HepG2 (cell line): ENCODE measurements at regions not wholly inside any gene's neighbourhood (a gene's known extent, or its start where the extent isn't known, plus 50 kb on each side); places are given as distances from the start of the nearest gene placed in this dataset.

ENCODE experiments used
- ATAC-seq: fragments of 200-7000 bp; cut with Tn5 transposase; 3 replicates; pipeline ENCODE4 v1.9.1; 2020; ENCODE audit warnings: mild to moderate bottlenecking, moderate library complexity
- BruUV-seq: library from RNA; stranded (reverse); fragments of 400-500 nt; replicated peaks from 2 replicates; lab custom pipeline; 2021; lab: Mats Ljungman, UMichigan
- CTCF ChIA-PET: fragments of 300-600 bp; formaldehyde crosslinking; extraction: SDS; loops from one replicate; lab custom pipeline; 2021; ENCODE audit warnings: low total read pairs, inconsistent platforms, low intra/inter-chr PET ratio; lab: Yijun Ruan, JAX
- POLR2A ChIA-PET: fragments of 350-600 bp; sonication (Branson Sonifier 250); formaldehyde crosslinking; loops from one replicate; lab custom pipeline; 2020; ENCODE audit warnings: antibody characterized with exemption, inconsistent platforms; lab: Yijun Ruan, JAX
- DNase-seq: peaks from one replicate; pipeline ENCODE4 v3.0.0-alpha.2; 2015; ENCODE audit warnings: low spot score
- FAIRE-seq: peaks from 3 replicates; lab custom pipeline; 2011; peaks lifted over from hg19 to GRCh38; lab: Jason Lieb, UNC
- H2AFZ ChIP-seq: one replicate; pipeline ENCODE4 v1.6.1; 2011; ENCODE audit warnings: low read length, inconsistent platforms
- H3K27ac ChIP-seq: fragments of 300-600 bp; 3 replicates; pipeline ENCODE4 v1.8.0; 2011; ENCODE audit warnings: mixed run types, mild to moderate bottlenecking, mixed read lengths, low read length, inconsistent platforms; ENCODE audit not compliant: insufficient read depth; ENCODE audit errors: extremely low read length
- H3K27me3 ChIP-seq, 2 experiments: fragments of 200-600 bp in 1 of 2; 2 replicates in 1 of 2; 3 replicates in 1 of 2; pipeline versions ENCODE4 v1.6.0 to v1.8.0; 2011; ENCODE audit warnings: low read length in 2 of 2, mild to moderate bottlenecking in 2 of 2, moderate library complexity in 2 of 2, inconsistent platforms in 1 of 2; ENCODE audit not compliant: insufficient read depth in 2 of 2, control insufficient read depth in 1 of 2
- H3K36me3 ChIP-seq, 2 experiments: fragments of 200-600 bp in 1 of 2; replicated peaks in 1 of 2; 2 replicates in 1 of 2; 3 replicates in 1 of 2; pipeline versions ENCODE4 v1.5.1 to v1.8.0; 2011; ENCODE audit warnings: low read length in 2 of 2, inconsistent platforms in 1 of 2; ENCODE audit not compliant: insufficient read depth in 2 of 2, control insufficient read depth in 1 of 2
- H3K4me1 ChIP-seq: 2 replicates; pipeline ENCODE4 v1.5.1; 2012; ENCODE audit warnings: low read length, inconsistent platforms; ENCODE audit not compliant: insufficient read depth
- H3K4me2 ChIP-seq: 2 replicates; pipeline ENCODE4 v1.6.0; 2011; ENCODE audit warnings: low read depth, low read length, inconsistent platforms
- H3K4me3 ChIP-seq, 3 experiments: fragments of 200-600 bp in 1 of 3; sonication (generic), shearing (Covaris generic) in 1 of 3; replicated peaks in 1 of 3; 2 replicates each; pipeline ENCODE4 v1.5.1; 2011 to 2016; ENCODE audit warnings: low read length in 3 of 3, inconsistent platforms in 2 of 3, low read depth in 2 of 3, mild to moderate bottlenecking in 2 of 3, control low read depth in 1 of 3, mixed read lengths in 1 of 3; ENCODE audit not compliant: insufficient read depth in 1 of 3
- H3K79me2 ChIP-seq: one replicate; pipeline ENCODE4 v1.6.1; 2011; ENCODE audit warnings: low read length, inconsistent platforms; ENCODE audit not compliant: insufficient read depth
- H3K9ac ChIP-seq: 2 replicates; pipeline ENCODE4 v1.6.0; 2011; ENCODE audit warnings: mild to moderate bottlenecking, low read depth, low read length, inconsistent platforms; ENCODE audit not compliant: insufficient read depth
- H3K9me3 ChIP-seq: 2 replicates; pipeline ENCODE4 v1.5.1; 2012; ENCODE audit warnings: mild to moderate bottlenecking, low read length
- H4K20me1 ChIP-seq: 2 replicates; pipeline ENCODE4 v1.6.0; 2011; ENCODE audit warnings: inconsistent platforms, mild to moderate bottlenecking, low read length, moderate library complexity; ENCODE audit not compliant: insufficient read depth
- ARHGAP35 ChIP-seq: sonication (generic); formaldehyde crosslinking; IDR thresholded peaks from 2 replicates; pipeline ENCODE4 v1.9.0; 2022; ENCODE audit warnings: mild to moderate bottlenecking, inconsistent platforms, moderate library complexity, missing genetic modification reagents, borderline replicate concordance
- KMT2A ChIP-seq: sonication (generic); formaldehyde crosslinking; IDR thresholded peaks from 2 replicates; pipeline ENCODE4 v1.4.0; 2020; ENCODE audit warnings: missing genetic modification reagents
- LCORL ChIP-seq, 2 experiments: fragments of 450-650 bp in 1 of 2; sonication (generic) in 1 of 2; formaldehyde crosslinking in 1 of 2; IDR thresholded peaks; 2 replicates each; pipeline versions ENCODE4 v1.5.0 to v1.6.1; 2017 to 2020; ENCODE audit warnings: antibody characterized with exemption in 1 of 2, missing genetic modification reagents in 1 of 2
- RBAK ChIP-seq: sonication (generic); formaldehyde crosslinking; IDR thresholded peaks from 2 replicates; pipeline ENCODE4 v1.5.1; 2020; ENCODE audit warnings: mild to moderate bottlenecking, missing genetic modification reagents
- RFXAP ChIP-seq: sonication (generic); formaldehyde crosslinking; IDR thresholded peaks from 2 replicates; pipeline ENCODE4 v1.4.0; 2020; ENCODE audit warnings: missing genetic modification reagents, borderline replicate concordance
- WGBS: methylation state at CpG from one replicate; pipeline ENCODE4 v1.1.6; 2017; ENCODE audit warnings: low lambda C conversion rate; 5-methylcytosine and 5-hydroxymethylcytosine counted together
- in situ Hi-C: cut with HindIII; loops from 2 replicates; pipeline ENCODE4 v1.10.0; 2017; ENCODE audit warnings: low pct_unique_long_range_greater_than_20kb; ENCODE audit not compliant: extremely low pct_ligation_motif_present
- intact Hi-C: fragments of 100-400 bp; cut with micrococcal nuclease; formaldehyde crosslinking; loops from one replicate; pipeline ENCODE4 v1.10.0; 2022; ENCODE audit not compliant: unreplicated experiment
- TF ChIP-seq, protein P1 (sequence below): sonication (generic); formaldehyde crosslinking; IDR thresholded peaks from 2 replicates; pipeline ENCODE4 v1.4.0; 2020; ENCODE audit warnings: mild to moderate bottlenecking, missing genetic modification reagents
- TF ChIP-seq, protein P2 (sequence below): sonication (generic); formaldehyde crosslinking; conservative IDR thresholded peaks from 2 replicates; pipeline ENCODE4 v1.8.0; 2022; ENCODE audit warnings: low read depth, missing genetic modification reagents
- TF ChIP-seq, protein P3 (sequence below): sonication (generic); formaldehyde crosslinking; IDR thresholded peaks from 2 replicates; pipeline ENCODE4 v1.4.0; 2020; ENCODE audit warnings: missing genetic modification reagents, borderline replicate concordance
- TF ChIP-seq, protein P4 (sequence below): sonication (generic); formaldehyde crosslinking; conservative IDR thresholded peaks from 2 replicates; pipeline ENCODE4 v1.4.0; 2020; ENCODE audit warnings: missing genetic modification reagents

DNA sequence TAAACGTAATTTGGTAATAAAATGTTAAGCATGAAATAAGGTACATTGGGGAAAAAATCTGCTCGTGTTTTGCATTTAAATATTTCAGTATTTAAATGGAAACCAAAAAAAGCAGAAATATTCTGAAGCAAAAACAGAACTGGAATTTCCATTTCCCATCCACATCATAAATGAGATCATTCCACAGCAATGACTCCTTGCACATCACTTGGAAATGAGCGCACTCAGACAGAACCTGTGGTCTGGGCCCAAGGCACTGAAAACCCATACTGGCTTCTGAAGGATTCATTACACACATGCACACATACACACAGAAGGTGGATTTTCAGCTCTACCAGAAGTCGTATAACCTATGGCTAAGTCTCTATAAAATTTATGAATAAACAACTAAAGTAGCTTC, 174.8 kb downstream of the IBTK start (continued):
- TF ChIP-seq, protein P1, sequence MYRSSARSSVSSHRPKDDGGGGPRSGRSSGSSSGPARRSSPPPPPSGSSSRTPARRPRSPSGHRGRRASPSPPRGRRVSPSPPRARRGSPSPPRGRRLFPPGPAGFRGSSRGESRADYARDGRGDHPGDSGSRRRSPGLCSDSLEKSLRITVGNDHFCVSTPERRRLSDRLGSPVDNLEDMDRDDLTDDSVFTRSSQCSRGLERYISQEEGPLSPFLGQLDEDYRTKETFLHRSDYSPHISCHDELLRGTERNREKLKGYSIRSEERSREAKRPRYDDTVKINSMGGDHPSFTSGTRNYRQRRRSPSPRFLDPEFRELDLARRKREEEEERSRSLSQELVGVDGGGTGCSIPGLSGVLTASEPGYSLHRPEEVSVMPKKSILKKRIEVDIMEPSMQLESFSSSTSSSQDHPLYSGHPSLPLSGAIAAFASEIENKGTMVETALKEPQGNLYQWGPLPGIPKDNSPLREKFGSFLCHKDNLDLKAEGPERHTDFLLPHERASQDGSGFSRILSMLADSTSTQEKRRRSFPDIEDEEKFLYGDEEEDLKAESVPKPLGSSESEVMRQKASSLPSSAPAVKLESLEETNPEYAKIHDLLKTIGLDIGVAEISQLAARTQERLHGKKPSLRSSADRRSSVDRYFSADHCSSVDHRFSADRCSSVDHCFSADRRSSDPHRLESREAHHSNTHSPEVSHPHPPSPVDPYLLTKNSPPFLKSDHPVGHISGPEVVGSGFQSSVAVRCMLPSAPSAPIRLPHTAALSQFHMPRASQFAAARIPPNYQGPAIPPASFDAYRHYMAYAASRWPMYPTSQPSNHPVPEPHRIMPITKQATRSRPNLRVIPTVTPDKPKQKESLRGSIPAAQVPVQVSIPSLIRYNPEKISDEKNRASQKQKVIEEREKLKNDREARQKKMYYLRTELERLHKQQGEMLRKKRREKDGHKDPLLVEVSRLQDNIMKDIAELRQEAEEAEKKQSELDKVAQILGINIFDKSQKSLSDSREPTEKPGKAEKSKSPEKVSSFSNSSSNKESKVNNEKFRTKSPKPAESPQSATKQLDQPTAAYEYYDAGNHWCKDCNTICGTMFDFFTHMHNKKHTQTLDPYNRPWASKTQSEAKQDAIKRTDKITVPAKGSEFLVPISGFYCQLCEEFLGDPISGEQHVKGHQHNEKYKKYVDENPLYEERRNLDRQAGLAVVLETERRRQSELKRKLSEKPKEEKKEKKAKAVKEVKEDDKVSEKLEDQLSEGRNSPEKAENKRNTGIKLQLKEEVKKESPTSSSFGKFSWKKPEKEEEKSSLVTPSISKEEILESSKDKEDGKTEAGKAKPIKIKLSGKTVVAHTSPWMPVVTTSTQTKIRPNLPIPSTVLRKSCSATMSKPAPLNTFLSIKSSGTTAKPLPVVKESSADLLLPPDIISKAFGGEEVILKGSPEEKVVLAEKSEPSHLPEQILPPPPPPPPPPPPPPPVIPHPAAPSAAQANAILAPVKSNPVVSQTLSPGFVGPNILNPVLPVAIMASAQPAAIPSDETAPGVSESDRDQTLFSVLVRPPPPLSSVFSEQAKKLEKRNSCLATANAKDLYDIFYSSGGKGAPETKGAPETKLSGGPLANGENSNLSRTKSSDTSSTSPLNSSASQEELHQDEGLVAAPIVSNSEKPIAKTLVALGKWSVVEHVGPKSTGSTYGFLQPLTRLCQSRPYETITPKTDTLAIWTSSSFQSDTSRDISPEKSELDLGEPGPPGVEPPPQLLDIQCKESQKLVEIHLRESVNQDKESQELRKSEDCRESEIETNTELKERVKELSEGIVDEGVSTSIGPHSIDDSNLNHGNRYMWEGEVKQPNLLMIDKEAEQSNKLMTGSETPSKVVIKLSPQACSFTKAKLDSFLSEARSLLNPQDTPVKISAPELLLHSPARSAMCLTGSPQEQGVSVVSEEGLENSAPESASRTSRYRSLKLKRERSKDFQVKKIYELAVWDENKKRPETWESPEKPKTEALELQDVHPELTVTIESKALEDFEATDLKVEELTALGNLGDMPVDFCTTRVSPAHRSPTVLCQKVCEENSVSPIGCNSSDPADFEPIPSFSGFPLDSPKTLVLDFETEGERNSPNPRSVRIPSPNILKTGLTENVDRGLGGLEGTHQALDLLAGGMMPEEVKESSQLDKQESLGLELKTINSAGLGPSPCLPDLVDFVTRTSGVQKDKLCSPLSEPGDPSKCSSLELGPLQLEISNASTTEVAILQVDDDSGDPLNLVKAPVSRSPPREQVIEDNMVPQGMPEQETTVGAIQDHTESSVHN (CRISPR knock-in tag), result no peak
- TF ChIP-seq LCORL (IDR thresholded peaks at IDR 0.05) (no peak), LCORL (CRISPR knock-in tag; IDR thresholded peaks at IDR 0.05) (no peak)

DNA sequence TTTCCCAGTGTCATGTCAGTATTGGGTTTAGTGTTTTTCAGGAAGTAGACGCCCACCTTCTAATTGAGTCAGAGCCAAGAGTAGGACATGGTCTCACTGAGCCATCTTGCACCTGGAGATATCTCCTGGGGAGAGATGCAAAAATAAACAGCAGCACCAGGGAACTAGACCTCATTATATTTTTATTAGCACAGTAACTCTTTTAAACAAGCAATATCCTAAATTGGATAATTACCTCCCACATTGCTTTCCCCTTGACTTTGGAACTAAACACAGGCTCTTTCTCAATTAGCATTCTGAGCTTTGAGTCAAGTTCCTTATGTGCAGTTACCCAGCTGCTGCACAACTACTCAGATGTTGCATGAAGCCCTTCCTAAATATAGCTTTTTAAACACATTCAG, 175.4 kb downstream of the IBTK start:
- 88% methylated on average over 1 of the region's 1 CpG for WGBS
- ATAC-seq, result no peak
- FAIRE-seq, result no peak
- no TSS peak for BruUV-seq
- H3K4me3 ChIP-seq, result no peak overlapping the region
- no peaks in the 10 kb centered on the region for H3K9me3 ChIP-seq
- POLR2A ChIA-PET, result no interaction called here
- no peak overlapping the region for H3K27ac ChIP-seq
- H2AFZ ChIP-seq, result no peak overlapping the region
- no peak overlapping the region for H3K9ac ChIP-seq
- no peak overlapping the region for H3K4me2 ChIP-seq
- H3K27me3 ChIP-seq, result no peaks in the 10 kb centered on the region
- no peaks in the 10 kb centered on the region for H3K36me3 ChIP-seq
- CTCF ChIA-PET, result no interaction called here
- DNase-seq, result no peak
- H3K4me1 ChIP-seq, result peaks cover 21% of the 10 kb centered on the region
- intact Hi-C loops, result no loop called here
- in situ Hi-C loops, result no loop called here
- H4K20me1 ChIP-seq, result no peaks in the 10 kb centered on the region
- no peaks in the 10 kb centered on the region for H3K79me2 ChIP-seq
- TF ChIP-seq ARHGAP35 (CRISPR knock-in tag), result no peak
- TF ChIP-seq KMT2A (CRISPR knock-in tag), result no peak
- TF ChIP-seq, protein P2, sequence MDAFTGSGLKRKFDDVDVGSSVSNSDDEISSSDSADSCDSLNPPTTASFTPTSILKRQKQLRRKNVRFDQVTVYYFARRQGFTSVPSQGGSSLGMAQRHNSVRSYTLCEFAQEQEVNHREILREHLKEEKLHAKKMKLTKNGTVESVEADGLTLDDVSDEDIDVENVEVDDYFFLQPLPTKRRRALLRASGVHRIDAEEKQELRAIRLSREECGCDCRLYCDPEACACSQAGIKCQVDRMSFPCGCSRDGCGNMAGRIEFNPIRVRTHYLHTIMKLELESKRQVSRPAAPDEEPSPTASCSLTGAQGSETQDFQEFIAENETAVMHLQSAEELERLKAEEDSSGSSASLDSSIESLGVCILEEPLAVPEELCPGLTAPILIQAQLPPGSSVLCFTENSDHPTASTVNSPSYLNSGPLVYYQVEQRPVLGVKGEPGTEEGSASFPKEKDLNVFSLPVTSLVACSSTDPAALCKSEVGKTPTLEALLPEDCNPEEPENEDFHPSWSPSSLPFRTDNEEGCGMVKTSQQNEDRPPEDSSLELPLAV (CRISPR knock-in tag), result no peak
- TF ChIP-seq, protein P3, sequence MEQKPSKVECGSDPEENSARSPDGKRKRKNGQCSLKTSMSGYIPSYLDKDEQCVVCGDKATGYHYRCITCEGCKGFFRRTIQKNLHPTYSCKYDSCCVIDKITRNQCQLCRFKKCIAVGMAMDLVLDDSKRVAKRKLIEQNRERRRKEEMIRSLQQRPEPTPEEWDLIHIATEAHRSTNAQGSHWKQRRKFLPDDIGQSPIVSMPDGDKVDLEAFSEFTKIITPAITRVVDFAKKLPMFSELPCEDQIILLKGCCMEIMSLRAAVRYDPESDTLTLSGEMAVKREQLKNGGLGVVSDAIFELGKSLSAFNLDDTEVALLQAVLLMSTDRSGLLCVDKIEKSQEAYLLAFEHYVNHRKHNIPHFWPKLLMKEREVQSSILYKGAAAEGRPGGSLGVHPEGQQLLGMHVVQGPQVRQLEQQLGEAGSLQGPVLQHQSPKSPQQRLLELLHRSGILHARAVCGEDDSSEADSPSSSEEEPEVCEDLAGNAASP (CRISPR knock-in tag), result no peak
- TF ChIP-seq RFXAP (CRISPR knock-in tag), result no peak
- TF ChIP-seq, protein P4, sequence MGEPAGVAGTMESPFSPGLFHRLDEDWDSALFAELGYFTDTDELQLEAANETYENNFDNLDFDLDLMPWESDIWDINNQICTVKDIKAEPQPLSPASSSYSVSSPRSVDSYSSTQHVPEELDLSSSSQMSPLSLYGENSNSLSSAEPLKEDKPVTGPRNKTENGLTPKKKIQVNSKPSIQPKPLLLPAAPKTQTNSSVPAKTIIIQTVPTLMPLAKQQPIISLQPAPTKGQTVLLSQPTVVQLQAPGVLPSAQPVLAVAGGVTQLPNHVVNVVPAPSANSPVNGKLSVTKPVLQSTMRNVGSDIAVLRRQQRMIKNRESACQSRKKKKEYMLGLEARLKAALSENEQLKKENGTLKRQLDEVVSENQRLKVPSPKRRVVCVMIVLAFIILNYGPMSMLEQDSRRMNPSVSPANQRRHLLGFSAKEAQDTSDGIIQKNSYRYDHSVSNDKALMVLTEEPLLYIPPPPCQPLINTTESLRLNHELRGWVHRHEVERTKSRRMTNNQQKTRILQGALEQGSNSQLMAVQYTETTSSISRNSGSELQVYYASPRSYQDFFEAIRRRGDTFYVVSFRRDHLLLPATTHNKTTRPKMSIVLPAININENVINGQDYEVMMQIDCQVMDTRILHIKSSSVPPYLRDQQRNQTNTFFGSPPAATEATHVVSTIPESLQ, result no peak
- no peak for TF ChIP-seq RBAK
